ENCODE measurements at regions not wholly inside any gene's neighbourhood (a gene's known extent, or its start where the extent isn't known, plus 50 kb on each side); places are given as distances from the start of the nearest gene placed in this dataset.
"Not testable (repeated sequence)": the region's sequence is repeated elsewhere in the genome, so short reads cannot be mapped to it uniquely, and the experiment has no call there.

- not testable (repeated sequence) for DNase-seq (ENCODE audit: low read depth); H3K4me3 ChIP-seq (ENCODE audit: control insufficient read depth, low read depth, low read length)
Measured at GRCh38 chr2:215889240-215889969, 123.9 kb downstream of the MREG start.

- no peak overlapping the region for H3K4me3 ChIP-seq (ENCODE audit: control insufficient read depth, low read depth, low read length)
- no peak for TF ChIP-seq CTCF (IDR thresholded peaks at IDR 0.05; ENCODE audit: control insufficient read depth, insufficient read depth, low read depth, low read length, missing control alignments)
- DNase-seq (ENCODE audit: low read depth): no peak
Measured at GRCh38 chr2:215888680-215889079, 124.7 kb downstream of the MREG start.

GRCh38 chr2:215887303-215887702 lies 126.0 kb downstream of the MREG start:
- H3K4me3 ChIP-seq (ENCODE audit: control insufficient read depth, low read depth, low read length): no peak overlapping the region
- TF ChIP-seq CTCF (IDR thresholded peaks at IDR 0.05; ENCODE audit: control insufficient read depth, insufficient read depth, low read depth, low read length, missing control alignments): no peak
- no peak for DNase-seq (ENCODE audit: low read depth)

DNA sequence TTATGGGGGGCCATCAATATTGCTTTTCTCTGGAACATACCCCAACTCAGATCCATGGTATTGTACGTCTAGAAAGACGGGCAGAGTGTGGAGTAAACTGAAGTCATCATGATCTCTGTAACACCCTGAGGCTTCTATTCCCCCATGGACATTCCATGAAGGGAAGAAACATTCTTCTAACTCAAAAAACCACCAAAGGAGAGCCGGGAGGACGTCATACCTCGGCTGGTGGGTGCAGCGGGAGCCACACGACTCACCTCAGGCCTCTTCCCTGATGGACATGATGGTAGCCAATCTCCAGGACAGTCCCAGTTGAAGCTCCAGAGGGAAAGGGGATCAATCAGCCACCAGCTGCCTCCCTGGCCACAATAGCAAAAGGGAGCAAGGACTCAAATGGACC lies 127.3 kb downstream of the MREG start:
- no peak for TF ChIP-seq CTCF (IDR thresholded peaks at IDR 0.05; ENCODE audit: control insufficient read depth, insufficient read depth, low read depth, low read length, missing control alignments)
- no peak for DNase-seq (ENCODE audit: low read depth)
- no peak overlapping the region for H3K4me3 ChIP-seq (ENCODE audit: control insufficient read depth, low read depth, low read length)

GRCh38 chr2:215885536-215885935 lies 127.8 kb downstream of the MREG start:
- DNase-seq (ENCODE audit: low read depth): no peak
- no peak overlapping the region for H3K4me3 ChIP-seq (ENCODE audit: control insufficient read depth, low read depth, low read length)
- no peak for TF ChIP-seq CTCF (IDR thresholded peaks at IDR 0.05; ENCODE audit: control insufficient read depth, insufficient read depth, low read depth, low read length, missing control alignments)

DNA sequence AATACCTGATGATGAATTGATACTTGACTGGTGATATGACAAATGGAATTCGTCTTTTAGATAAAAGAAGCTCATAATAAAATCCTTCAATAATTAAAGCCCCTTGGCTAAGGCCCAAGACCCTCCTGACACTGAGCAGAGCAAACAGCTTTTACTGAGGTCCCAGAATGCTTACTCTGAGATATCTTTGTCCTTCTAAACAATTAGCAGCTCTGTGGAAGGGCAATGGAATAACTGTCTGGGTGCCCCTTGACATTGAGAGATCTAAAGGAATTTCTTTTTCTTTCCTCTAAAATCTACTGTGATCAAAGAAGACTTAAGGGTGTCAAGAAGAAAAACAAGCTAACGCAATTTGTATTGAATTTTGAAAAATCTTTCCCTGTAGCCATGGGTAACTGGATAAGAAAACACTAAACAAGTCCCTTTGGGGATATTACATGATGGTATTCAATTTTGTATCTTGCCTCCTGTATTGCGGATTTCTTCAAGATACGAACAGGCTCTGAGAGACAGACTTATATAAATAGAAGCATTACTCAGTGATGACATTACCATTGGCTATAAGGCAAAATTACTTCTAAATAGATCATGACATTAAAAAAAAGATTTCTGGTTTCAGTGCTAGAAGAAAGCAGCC lies 128.8 kb downstream of the MREG start:
- no peak for TF ChIP-seq CTCF (IDR thresholded peaks at IDR 0.05; ENCODE audit: control insufficient read depth, insufficient read depth, low read depth, low read length, missing control alignments)
- no peak for DNase-seq (ENCODE audit: low read depth)

GRCh38 chr2:215883799-215884198 lies 129.6 kb downstream of the MREG start:
- TF ChIP-seq CTCF (IDR thresholded peaks at IDR 0.05; ENCODE audit: control insufficient read depth, insufficient read depth, low read depth, low read length, missing control alignments): no peak
- H3K4me3 ChIP-seq (ENCODE audit: control insufficient read depth, low read depth, low read length): no peak overlapping the region
- DNase-seq (ENCODE audit: low read depth): no peak

More for the DNA sequence above, 128.8 kb downstream of the MREG start:
- H3K4me3 ChIP-seq (ENCODE audit: control insufficient read depth, low read depth, low read length): no peak overlapping the region
